ENCODE measurements at regions not wholly inside any gene's neighbourhood (a gene's known extent, or its start where the extent isn't known, plus 50 kb on each side); places are given as distances from the start of the nearest gene placed in this dataset.

- DNase-seq (ENCODE audit: low spot score) = peak; percentile 35
Measured at GRCh38 chr15:89399238-89400115, 64.9 kb upstream of the POLG start.

DNA sequence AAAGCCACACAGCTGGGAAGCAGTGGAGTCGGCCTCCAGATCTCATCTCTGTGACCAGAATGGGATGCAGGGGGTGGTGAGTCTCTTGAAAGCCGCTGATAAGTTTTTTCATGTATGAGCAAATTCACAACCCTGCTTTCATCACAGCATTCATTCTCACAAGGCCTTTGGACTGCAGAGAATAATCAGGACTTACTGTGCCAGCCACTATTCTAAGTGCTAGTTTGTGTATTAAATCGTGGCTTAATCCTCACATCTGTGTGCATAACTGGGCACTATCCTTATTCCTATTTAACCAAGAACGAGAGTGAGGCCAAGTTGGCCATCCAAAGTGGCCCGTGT lies 64.2 kb upstream of the POLG start:
- DNase-seq (ENCODE audit: low spot score) = no peak

DNA sequence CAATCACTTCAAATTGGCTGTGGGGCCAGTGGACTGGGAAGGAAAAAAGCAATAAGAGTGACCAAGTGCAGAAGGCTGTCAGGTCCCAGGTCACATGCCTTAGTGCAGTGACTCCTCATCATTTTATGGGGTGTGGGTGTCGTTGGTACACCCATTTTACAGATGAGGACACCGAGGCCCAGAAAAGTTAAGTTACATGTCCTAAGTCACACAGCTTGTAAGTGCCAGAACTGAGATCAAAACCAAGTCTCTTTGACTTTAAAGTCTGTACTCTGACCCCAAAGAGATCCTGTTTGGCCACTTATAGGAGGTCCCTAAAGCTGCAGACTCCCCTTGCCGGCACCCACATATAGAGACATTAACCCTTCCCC lies 63.0 kb upstream of the POLG start:
- DNase-seq (ENCODE audit: low spot score) = no peak

GRCh38 chr15:89396723-89397652 lies 62.4 kb upstream of the POLG start:
- DNase-seq (ENCODE audit: low spot score) = no peak

GRCh38 chr15:89395996-89396395 lies 61.4 kb upstream of the POLG start:
- no peak for DNase-seq (ENCODE audit: low spot score)

- DNase-seq (ENCODE audit: low spot score) = no peak
Measured at GRCh38 chr15:89395461-89395871, 60.8 kb upstream of the POLG start.

DNA sequence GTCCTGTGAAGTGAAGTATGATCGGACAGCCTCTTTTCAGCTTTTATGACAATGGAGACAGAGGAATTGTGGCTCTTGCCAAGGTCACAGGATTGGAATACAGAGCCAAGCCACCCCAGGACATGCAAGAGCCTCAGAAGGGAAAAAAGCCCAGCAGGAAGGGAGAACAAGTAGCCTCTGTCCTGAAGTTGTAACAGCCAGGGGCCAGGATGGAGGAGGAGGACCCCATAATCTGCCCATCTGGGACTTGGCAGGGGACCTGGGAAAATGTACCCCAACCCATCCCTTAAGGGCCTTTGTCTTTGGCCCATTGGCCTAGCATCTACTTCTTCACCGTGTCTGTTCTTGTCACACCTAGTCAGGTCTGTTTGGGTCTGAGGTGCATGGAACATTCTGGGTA lies 60.4 kb upstream of the POLG start:
- no peak for DNase-seq (ENCODE audit: low spot score)

- DNase-seq (ENCODE audit: low spot score) = no peak
Measured at GRCh38 chr15:89393056-89393455, 58.4 kb upstream of the POLG start.

GRCh38 chr15:89391685-89392257 lies 57.1 kb upstream of the POLG start:
- DNase-seq (ENCODE audit: low spot score) = no peak

DNA sequence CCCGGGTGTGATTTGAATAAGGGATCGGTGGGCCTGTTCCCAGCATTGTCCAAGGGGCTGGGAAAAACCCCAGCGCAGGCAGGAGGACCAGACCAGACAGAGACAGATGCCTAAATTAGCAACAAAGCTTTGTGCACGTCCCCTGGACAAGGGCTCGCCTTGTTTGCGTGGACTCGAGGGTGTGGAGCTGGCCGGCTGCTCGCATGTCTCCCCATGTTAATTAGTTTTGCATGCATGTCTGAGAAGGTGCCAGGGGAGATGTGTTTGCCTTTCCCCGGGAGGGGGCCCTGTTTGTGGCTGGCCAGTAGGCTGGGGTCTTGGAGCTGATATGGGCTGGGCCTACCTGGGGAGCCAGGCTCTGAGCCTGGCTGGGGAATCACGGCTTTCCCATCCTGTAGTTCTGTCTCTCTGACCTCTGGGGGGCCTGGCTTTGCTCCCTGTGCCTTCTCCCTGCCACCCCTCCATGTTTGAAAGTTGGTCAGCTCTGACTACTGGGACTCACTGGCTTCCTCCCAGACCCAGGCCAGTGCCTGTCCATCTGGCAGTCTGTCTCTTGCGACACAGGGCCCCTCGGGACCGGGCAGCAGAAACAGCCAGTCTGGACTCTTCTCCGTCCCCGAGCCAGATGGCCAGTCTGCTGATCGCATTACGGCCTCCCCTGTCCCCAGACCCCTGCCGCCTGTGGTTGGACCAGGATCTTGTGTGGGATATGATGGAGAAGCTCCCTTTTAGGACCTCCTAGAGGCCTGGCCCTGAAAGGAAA lies 55.4 kb upstream of the POLG start:
- no peak for DNase-seq (ENCODE audit: low spot score)

DNA sequence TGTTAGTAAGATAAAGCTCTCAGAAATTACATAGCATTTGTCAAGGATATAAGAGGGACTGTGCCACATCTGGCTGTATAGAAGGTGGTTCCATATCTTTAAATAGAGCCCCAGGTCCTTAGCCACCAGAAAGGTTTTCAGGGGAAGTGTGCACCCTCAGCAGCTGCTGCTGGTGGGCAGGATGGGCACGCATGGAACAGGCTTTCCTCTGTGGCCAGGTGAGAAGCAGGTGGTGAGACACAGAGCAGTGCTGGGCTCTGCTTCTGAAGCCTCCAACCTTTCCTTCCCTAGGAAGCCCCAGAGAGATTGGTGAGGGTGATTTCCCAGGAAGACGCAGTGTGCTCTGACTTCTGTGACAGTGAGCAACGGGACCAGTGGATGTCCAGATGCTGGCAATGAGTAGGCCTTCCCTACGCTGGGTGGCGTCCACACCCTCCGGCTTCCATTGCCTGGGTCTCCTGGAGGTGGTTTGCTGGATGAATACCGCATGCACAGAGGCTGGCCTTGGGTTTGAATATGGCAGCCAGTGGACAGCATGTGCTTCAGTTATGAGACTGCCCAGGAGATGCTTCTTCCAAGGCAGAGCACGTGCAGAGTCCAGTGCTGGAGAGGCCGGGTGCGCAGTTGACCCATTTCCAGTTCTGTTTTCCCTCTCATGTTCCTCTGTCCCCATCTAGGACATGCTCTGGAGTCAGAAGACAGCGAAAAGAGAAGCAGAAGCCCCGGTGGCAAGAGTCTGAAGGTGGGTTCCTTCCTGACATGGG lies 52.7 kb upstream of the POLG start:
- no peak for DNase-seq (ENCODE audit: low spot score)

GRCh38 chr15:89385596-89386331 lies 51.1 kb upstream of the POLG start:
- no peak for DNase-seq (ENCODE audit: low spot score)

Measured in kidney tubule cell (primary cell).